ENCODE measurements at regions not wholly inside any gene's neighbourhood (a gene's known extent, or its start where the extent isn't known, plus 50 kb on each side); places are given as distances from the start of the nearest gene placed in this dataset.
"Not testable (repeated sequence)": the region's sequence is repeated elsewhere in the genome, so short reads cannot be mapped to it uniquely, and the experiment has no call there.

GRCh38 chr15:87527875-87528274, 728.7 kb downstream of the NTRK3 start:
- no peak for DNase-seq

- no peak for DNase-seq
Observed at GRCh38 chr15:87527416-87527815, 729.1 kb downstream of the NTRK3 start.

GRCh38 chr15:87523516-87523915, 733.0 kb downstream of the NTRK3 start:
- no peak for DNase-seq

- no peak for DNase-seq
Observed at GRCh38 chr15:87522997-87523396, 733.5 kb downstream of the NTRK3 start.

GRCh38 chr15:87518957-87519356, 737.6 kb downstream of the NTRK3 start:
- no peak for DNase-seq

GRCh38 chr15:87508086-87508485, 748.5 kb downstream of the NTRK3 start:
- DNase-seq = no peak

- DNase-seq = no peak
Observed at GRCh38 chr15:87502173-87502572, 754.4 kb downstream of the NTRK3 start.

- DNase-seq = no peak
Observed at GRCh38 chr15:87500240-87500639, 756.3 kb downstream of the NTRK3 start.

- no peak for DNase-seq
Observed at GRCh38 chr15:87498560-87498959, 758.0 kb downstream of the NTRK3 start.

GRCh38 chr15:87496795-87497194, 759.7 kb downstream of the NTRK3 start:
- DNase-seq = no peak

GRCh38 chr15:87496109-87496508, 760.4 kb downstream of the NTRK3 start:
- DNase-seq = no peak

- no peak for DNase-seq
Observed at GRCh38 chr15:87493803-87494202, 762.7 kb downstream of the NTRK3 start.

- DNase-seq = no peak
Observed at GRCh38 chr15:87492321-87492720, 764.2 kb downstream of the NTRK3 start.

GRCh38 chr15:87490666-87491065, 765.9 kb downstream of the NTRK3 start:
- no peak for DNase-seq

- DNase-seq = no peak
Observed at GRCh38 chr15:87489902-87490665, 766.5 kb downstream of the NTRK3 start.

GRCh38 chr15:87489456-87489855, 767.1 kb downstream of the NTRK3 start:
- DNase-seq = no peak

- no peak for DNase-seq
Observed at GRCh38 chr15:87487484-87487883, 769.1 kb downstream of the NTRK3 start.

- DNase-seq = no peak
Observed at GRCh38 chr15:87483468-87483867, 773.1 kb downstream of the NTRK3 start.

GRCh38 chr15:87481126-87481525, 775.4 kb downstream of the NTRK3 start:
- no peak for DNase-seq

- DNase-seq = no peak
Observed at GRCh38 chr15:87478687-87479072, 777.9 kb downstream of the NTRK3 start.

- DNase-seq = no peak
Observed at GRCh38 chr15:87477737-87478686, 778.5 kb downstream of the NTRK3 start.

- no peak for DNase-seq
Observed at GRCh38 chr15:87477026-87477425, 779.5 kb downstream of the NTRK3 start.

GRCh38 chr15:87470923-87471322, 785.6 kb downstream of the NTRK3 start:
- DNase-seq = no peak

GRCh38 chr15:87463956-87464355, 792.6 kb downstream of the NTRK3 start:
- not testable (repeated sequence) for DNase-seq
